ENCODE measurements at regions not wholly inside any gene's neighbourhood (a gene's known extent, or its start where the extent isn't known, plus 50 kb on each side); places are given as distances from the start of the nearest gene placed in this dataset.

DNA sequence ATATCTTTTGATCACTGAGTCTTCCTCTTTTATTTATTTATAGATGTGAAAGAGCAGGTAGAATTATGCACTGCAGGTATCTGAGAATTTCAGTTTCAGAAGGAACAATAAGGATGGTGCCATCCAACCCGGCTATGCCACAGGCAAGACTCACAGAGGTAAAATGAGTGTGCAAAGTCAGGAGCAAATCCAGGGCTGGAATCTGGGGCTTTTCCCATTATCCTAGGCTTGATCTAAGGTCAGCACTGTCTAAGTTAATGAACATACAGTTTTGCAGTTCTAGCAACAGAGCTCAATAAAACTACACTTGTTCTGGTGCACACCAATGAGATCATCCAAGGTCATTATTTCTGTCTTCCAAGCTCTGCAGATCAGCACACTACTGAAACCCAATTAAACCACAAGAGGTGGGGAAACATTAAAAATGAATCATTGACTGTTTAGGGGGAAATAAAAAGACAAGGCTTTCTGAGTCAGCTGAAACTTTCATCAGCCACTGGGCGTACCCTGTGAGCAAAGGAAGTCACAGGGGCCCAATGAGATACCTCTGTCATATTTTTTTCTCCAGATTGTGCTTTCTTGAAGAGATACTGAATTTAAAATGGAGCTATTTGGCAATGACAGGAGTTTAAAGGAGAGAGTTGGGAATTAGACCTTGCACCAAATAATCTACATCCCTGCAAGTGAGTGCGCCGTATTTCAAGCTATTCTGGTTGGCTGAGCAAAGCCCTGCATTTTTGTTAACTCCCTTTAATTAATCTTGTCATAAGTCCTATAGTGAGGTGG lies 662.2 kb upstream of the ZNF608 start:
- in situ Hi-C loops (cut with HindIII; ENCODE audit: low pct_unique_long_range_greater_than_20kb, low sequenced_read_pairs), result no loop called here
- DNase-seq (ENCODE audit: low read depth), result peak; percentile 98

DNA sequence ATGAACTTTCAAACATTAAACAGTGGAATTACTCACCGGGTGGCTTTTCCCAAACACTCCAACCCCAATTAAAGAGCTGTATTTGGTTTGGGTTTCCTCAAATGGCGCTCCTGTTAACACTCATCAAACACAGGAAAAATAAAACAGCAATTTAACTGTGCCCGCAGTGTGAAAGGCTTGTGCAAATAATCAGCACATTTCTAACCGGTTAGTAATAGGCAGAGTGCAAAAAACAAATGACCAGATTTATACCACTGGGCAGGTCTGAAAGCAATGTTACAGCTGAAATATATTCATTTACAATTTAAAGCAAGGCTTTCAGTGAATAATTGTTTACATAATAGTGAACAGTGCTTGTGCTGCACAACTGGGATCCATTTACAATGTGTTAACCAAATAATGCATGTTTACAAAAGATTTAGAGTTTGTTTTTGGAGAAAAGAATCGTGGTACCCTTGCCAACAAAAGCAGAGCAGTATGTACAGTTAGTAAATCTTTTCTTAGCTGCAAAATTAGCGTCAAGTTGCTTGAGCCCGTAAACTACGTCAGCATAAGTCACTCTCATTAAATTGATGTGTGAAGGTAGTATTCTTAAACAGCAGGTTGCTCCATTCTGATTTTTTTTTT lies 662.9 kb upstream of the ZNF608 start:
- in situ Hi-C loops (cut with HindIII; ENCODE audit: low pct_unique_long_range_greater_than_20kb, low sequenced_read_pairs), result no loop called here
- peak; percentile 95 for DNase-seq (ENCODE audit: low read depth)

DNA sequence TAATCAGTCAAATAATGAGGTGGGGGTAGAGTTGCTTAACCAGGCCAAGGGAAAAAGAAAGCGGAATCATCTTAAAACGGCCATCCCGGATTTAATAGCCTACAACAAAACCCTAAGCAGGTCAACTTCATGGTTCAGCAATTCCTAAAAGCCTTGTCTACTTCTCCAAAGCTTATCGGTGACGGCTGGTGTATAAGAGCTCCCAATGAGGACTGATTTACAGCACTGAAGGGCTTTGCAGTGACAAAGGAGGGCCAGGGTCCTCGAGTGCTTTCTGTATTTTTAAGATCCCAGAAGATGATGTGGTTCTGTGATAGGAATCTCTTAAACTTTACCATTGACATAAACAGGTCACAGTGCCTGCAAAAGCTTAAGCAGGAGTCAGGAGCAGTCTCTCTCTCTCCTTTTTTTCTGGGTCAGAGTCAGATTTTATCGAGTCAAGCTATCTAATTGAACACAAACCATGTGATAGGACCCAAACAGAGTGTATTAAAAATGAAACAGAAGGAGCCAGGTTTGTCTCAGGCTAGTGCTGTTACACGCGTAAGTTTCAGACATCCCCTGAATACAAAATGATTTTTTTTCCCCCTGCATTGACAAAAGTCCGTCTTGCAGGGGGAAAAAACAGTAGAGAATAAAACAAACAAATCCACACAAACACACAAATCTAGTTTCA lies 663.6 kb upstream of the ZNF608 start:
- DNase-seq (ENCODE audit: low read depth), result peak; percentile 90
- in situ Hi-C loops (cut with HindIII; ENCODE audit: low pct_unique_long_range_greater_than_20kb, low sequenced_read_pairs), result no loop called here

DNA sequence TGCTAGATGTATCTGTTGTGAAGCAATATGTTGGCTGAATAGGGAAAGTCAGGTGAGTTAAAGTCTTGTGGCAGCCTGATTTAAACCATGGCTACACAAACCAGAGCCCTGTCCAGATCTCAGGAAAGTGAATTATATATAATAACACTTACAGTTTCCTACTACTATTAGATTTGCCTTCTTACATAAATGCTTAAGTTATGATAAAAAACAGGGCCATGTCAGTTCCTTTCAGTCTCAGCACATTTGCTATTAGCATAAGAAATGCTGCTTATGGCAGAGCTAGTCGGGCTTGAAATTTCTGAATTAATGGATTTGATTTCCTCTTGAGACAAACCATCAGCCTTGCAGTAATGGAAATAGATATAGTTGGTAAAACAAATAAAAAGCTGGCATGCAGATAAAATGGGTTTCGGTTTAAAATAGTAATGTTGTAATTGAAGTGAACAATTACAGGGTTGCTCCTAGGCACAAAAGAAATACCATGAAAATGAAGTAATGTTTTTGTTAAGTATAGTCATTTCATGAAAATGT lies 664.2 kb upstream of the ZNF608 start:
- in situ Hi-C loops (cut with HindIII; ENCODE audit: low pct_unique_long_range_greater_than_20kb, low sequenced_read_pairs), result no loop called here
- peak; percentile 91 for DNase-seq (ENCODE audit: low read depth)

DNA sequence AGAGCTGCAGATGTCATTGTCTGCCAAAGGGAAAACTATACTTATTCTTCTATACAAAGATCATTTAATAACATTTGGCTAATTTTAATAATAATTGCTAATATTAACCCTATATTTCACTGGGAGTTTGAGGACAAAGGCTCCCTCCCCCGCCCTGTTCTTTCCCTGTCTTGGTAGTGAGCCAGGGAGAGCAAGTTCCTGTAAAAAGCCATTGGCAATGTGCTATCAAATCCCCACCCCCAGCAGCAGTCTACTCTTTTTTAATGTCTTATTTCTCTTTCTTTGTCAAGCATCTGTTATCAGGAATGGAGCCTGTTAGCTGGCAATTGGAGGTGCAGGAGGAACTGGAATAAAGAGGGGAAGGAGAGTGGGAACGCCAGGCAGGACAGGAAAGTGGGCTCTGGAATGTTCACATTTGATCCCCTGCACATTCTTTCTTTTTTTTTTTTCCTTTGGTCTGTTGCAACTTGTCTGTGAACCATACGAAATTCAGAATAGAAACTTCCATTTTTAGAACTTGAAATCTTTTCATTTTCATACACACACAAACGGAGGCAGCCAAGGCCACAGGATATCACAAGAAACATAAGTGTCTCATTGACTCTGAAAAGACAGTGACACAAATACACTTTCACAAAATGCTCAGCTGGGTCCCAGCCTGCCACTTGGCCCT lies 664.8 kb upstream of the ZNF608 start:
- in situ Hi-C loops (cut with HindIII; ENCODE audit: low pct_unique_long_range_greater_than_20kb, low sequenced_read_pairs), result no loop called here
- DNase-seq (ENCODE audit: low read depth), result no peak

DNA sequence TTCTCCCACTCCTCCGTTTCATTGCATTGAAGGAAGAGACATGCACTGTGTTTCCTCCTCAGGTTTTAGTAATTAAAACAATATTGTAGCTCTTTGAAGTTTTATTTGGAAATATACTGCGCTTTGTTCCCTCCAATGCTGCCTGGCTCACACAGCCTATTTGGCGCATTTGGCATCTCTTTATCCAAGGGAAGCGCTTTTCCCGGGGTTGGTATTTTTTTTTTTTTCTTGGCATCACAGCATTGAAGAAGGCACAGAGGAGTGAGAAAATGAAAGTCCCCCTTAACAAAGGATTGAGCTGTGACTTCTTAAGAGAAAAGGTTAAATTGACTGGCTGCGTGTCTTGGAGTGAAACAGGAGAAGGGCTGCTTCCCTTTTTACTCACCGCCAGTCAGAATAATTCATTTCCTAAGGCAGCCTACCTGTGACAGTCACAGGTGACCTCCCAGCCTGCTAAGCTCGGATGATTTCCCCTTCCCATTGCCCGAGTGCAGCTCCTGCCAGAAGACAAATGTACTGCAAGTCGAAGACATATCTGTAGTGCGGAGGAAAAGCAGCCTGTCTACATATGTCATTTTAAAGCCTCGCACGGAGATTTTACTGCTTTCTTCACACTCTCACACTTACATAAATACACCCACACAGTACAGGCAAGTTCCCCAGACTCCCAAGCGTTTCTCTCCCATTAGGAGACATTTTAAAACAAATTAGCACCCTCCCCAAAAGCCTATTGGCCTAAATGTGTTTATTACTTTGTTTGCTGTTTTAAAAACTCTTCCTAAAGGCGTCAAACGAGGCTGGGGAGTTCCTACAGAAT lies 665.5 kb upstream of the ZNF608 start:
- peak; percentile 78 for DNase-seq (ENCODE audit: low read depth)

DNA sequence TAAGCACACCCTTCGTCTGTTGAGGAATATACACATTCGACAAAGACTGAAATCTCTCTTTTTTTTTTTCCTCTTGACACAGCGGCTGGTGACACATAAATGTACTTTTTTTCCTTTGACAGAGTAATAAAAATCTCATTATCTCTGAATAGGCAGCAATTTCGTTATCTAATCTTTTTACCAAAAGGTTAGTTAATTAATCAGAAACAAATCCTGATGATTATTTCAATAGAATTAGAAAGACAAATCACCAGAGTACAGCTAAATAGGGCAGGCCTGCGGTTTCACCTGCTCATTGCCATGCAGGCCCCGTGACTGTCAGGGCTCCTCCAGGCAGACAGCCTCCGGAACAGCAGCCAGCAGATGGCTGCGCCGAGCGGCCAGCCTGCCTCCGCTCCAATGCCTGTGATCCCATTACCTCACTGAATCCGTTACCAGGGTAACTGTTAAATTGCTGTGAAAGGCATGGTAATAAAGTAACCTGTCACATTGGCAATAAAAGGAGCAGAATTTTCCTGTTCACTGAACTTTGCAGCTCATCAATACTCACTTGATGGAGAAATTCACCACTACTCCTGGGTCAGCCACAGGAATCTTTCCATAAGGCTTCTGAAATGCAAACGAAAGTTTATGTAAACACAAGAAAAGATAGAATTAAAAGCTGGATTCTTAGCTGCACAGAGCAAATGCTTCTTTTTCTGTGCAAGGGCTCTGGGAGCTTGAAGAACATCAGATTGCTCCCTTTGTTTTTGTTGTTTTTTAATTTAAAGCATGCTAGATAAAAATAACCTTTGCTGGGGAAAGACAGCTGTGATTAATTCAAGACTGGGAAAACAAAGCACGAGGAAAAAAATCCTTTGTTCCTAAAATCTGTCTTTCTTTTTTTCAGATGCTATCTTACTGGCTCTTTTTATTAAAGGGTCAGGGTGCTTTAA lies 666.4 kb upstream of the ZNF608 start:
- DNase-seq (ENCODE audit: low read depth), result peak; percentile 97
- in situ Hi-C loops (cut with HindIII; ENCODE audit: low pct_unique_long_range_greater_than_20kb, low sequenced_read_pairs), result no loop called here

More for the DNA sequence above, 665.5 kb upstream of the ZNF608 start:
- in situ Hi-C loops (cut with HindIII; ENCODE audit: low pct_unique_long_range_greater_than_20kb, low sequenced_read_pairs), result no loop called here

DNA sequence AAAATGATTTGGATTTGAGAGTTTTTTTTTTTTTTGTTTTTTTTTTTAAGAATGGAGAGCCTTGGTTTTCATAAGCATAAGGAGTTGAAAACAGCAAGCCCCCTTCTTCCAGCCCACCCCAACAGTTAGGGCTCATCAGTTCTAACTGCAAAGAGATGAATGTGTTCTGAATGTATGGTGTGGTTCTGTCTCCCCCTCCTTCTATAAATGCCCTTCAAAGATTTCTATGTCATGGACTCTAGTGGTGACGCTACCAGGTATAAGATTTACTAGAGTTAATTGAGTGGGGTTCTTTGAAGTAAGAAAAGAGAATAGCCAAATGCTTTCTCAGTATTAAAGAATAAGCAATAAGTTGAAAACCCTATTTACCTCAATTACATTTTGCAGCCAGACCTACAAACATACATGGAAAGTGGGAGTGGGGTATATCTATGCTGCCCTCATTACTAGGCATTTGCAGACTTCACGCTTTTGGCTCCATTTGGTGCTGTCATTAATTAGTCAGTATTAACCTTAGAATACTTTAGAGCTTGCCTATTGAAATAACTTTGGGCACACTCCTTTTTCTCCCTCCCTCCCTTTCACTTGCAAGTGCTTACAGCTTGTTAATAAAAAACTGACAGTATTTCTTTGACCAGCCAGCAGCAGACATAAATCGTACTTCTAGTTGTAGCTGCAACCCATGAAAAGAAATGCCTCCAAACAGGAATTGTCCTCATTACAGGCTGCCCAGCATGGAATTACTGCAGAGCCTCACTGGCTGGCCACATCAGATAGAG lies 667.2 kb upstream of the ZNF608 start:
- in situ Hi-C loops (cut with HindIII; ENCODE audit: low pct_unique_long_range_greater_than_20kb, low sequenced_read_pairs), result no loop called here
- peak; percentile 38 for DNase-seq (ENCODE audit: low read depth)

DNA sequence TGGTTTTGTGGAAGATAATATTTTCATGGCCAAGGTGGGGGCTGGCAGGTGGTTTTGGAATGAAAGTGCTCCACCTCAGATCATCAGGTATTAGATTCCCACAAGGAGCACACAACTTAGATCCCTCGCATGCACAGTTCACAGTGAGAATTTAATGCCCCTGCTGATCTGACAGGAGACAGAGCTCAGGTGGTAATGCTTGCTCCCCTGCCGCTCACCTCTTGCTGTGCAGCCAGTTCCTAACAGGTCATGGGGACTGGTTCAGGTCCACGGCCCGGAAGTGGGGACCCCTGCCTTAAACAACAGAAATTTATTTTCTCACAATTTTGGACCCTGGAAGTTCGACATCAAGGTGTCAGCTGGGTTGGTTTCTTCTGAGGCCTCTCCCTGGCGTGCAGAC lies 668.7 kb upstream of the ZNF608 start:
- in situ Hi-C loops (cut with HindIII; ENCODE audit: low pct_unique_long_range_greater_than_20kb, low sequenced_read_pairs), result no loop called here
- DNase-seq (ENCODE audit: low read depth), result no peak

DNA sequence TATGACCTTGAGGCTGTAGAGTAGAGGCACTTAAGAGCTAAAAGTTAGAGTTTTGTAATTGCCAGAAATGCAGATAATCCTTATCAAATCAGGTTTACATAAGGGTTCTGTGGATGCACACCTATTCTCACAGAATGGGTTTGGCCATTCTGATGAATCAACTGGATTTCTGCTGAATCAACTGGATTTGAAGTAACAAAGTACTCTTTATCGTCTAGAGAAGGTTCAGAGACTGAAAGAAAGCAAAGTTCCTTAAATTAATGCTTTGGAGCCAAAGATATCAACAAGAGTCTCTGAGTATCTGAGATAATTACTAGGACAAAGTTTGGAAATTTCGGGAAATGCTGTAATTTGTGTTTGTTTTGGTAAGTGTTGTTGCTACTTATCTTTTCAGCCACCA lies 669.6 kb upstream of the ZNF608 start:
- no peak for DNase-seq (ENCODE audit: low read depth)
- in situ Hi-C loops (cut with HindIII; ENCODE audit: low pct_unique_long_range_greater_than_20kb, low sequenced_read_pairs), result no loop called here

DNA sequence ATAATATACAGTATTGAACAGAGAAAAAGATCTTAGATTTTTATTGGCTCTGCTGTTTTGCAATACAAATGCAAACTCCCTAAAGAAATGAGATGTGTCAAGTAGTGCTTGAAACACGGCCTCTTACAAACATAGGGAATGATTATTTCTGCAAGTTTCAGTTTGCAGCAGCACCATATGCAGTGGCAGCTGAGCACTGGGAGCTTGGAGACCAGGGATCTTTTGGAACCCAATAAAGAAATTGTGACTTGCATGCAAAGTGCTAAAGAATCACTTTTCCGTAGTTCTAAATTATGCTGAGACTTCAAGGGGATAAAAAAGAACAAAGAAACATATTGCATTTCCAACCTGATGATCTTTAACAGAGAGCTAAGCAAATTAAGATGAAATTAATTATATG lies 674.6 kb upstream of the ZNF608 start:
- in situ Hi-C loops (cut with HindIII; ENCODE audit: low pct_unique_long_range_greater_than_20kb, low sequenced_read_pairs), result no loop called here
- no peak for DNase-seq (ENCODE audit: low read depth)

DNA sequence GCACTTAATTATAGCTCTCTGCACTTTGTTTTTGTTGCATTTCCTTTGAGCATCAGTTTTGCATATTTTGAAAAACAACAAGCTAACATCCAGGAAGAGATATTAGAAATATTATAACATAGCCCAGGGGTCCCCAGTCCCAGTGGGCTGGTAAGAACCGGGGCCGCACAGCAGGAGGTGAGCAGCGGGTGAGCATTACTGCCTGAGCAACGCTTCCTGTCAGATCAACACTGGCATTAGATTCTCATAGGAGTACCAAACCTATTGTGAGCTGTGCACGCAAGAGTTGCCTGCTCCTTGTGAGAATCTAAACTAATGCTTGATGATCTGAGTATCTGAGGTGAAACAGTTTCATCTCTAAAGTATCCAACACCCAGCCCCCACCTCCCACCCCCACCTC lies 675.9 kb upstream of the ZNF608 start:
- in situ Hi-C loops (cut with HindIII; ENCODE audit: low pct_unique_long_range_greater_than_20kb, low sequenced_read_pairs), result no loop called here
- DNase-seq (ENCODE audit: low read depth), result no peak

DNA sequence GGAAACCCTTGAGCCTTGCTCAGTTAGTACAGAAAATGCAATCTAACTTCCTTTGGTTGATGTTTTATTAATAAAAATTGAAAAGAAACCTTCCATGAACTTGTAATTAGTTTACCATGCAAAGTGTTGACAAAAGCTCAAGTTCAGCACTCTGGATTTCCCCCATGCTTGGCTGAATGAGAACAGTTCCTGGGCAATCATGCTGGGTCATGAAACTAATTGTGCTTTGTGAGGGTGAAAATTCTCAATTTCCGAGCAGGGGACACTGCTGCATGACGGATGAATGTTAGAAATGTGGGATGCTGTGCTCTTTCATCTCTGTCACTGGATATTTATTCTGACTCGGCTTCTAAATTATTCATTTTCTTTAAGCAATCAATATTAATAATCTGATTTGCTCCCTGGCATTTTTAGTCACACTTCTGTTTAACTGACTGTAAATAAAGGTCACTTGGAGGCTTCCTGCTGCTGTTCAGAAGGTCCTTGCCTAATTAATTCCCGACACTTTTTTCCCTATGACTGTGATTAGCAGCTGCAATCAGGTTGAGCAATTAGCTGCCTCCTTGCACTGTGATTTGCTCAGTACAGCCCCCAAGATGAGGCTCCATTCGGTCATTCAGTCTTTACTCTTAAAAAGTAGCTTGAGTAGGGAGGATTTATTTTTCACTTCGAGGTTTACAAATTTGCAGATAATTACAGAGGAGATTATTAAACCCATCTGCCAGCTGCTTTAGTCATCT lies 678.1 kb upstream of the ZNF608 start:
- in situ Hi-C loops (cut with HindIII; ENCODE audit: low pct_unique_long_range_greater_than_20kb, low sequenced_read_pairs), result no loop called here

DNA sequence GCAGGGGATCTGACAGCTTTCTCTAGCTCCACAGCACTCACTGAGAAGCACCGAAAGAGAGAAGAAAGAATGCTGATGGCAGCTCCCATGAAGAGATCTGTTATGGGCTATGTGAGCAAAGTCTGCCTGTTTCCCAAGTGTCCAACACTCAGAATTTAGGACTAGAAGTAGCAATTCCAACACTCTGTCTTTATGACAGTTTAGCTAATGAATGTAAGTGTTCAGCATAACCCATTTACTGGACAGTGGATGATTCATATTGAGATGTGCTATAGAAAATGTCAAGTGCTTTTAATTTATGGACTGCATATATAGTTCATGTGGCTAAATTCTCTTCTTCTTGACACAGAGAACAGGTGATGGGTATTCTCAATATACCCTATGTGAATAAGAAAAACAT lies 683.1 kb upstream of the ZNF608 start:
- in situ Hi-C loops (cut with HindIII; ENCODE audit: low pct_unique_long_range_greater_than_20kb, low sequenced_read_pairs), result no loop called here
- DNase-seq (ENCODE audit: low read depth), result no peak

More for the DNA sequence above, 678.1 kb upstream of the ZNF608 start:
- DNase-seq (ENCODE audit: low read depth), result no peak

DNA sequence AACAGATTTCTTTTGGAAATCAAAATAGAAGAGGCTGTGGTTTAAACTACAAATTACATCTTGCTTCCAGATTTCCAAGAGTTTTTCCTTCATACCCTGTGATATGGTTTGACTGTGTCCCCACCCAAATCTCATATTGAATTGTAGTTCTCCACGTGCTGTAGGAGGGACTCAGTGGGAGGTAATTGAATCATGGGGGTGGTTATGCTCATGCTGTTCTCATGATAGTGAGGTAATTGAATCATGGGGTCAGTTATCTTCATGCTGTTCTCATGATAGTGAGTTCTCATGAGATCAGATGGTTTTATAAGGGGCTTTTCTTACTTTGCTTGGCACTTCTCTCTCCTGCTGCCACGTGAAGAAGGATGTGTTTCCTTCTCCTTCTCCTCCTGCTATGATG lies 687.0 kb upstream of the ZNF608 start:
- DNase-seq (ENCODE audit: low read depth), result no peak
- in situ Hi-C loops (cut with HindIII; ENCODE audit: low pct_unique_long_range_greater_than_20kb, low sequenced_read_pairs), result no loop called here

DNA sequence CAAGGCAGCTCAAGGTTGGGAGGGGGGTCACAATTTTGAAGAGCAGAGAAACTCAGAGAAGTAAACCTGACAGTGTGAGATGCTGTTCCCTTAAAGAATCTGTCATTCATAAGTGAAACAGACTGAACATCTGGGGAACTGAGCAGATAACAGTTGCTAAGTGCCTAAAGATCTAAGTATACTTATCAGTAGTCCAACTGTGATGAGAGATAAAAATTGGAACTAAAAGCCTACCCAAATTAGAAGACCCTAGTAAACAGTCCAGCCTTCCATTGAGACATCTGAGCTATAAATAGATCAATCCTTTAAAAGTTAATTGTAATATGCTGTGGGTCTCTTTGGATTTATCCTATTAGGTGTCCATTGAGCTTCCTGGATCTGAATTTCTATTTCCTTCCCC lies 692.8 kb upstream of the ZNF608 start:
- in situ Hi-C loops (cut with HindIII; ENCODE audit: low pct_unique_long_range_greater_than_20kb, low sequenced_read_pairs), result no loop called here
- no peak for DNase-seq (ENCODE audit: low read depth)
